ENCODE measurements at regions not wholly inside any gene's neighbourhood (a gene's known extent, or its start where the extent isn't known, plus 50 kb on each side); places are given as distances from the start of the nearest gene placed in this dataset.
"Not testable (repeated sequence)": the region's sequence is repeated elsewhere in the genome, so short reads cannot be mapped to it uniquely, and the experiment has no call there.

GRCh38 chr1:233824179-233824578, 80.3 kb upstream of the SLC35F3 start:
- not testable (repeated sequence) for TF ChIP-seq EZH2phosphoT487 (IDR thresholded peaks at IDR 0.05; ENCODE audit: borderline replicate concordance, low read depth); POLR2AphosphoS5 (IDR thresholded peaks at IDR 0.05; ENCODE audit: low read depth, low read length); RCOR1 (IDR thresholded peaks at IDR 0.05; ENCODE audit: low read length)

Measured in SK-N-SH (cell line).